ENCODE measurements at regions not wholly inside any gene's neighbourhood (a gene's known extent, or its start where the extent isn't known, plus 50 kb on each side); places are given as distances from the start of the nearest gene placed in this dataset.
A peak's percentile ranks its signal among the peaks of the same experiment; 100 is the strongest.
"Not testable (repeated sequence)": the region's sequence is repeated elsewhere in the genome, so short reads cannot be mapped to it uniquely, and the experiment has no call there.

DNA sequence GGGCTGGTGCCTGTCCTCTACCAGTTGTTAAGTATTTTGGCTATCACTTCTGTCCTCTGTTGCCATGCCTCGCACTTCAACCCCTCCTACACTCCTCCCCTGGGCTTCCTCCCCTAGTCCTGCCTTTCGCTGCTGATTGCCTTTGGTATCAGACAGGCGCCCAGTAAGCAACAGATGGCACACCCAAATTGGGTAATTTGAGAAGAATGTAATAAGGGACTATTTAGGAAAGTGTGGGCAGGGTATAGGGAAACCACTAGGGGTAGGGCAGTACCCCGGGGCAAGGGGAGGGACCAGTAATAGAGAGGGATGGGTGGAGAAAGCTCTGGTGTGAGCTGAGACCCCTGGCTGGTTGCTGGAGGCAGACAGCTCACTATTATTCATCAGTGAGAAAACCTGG lies 172.7 kb upstream of the USP9X start:
- ATAC-seq (no peak), FAIRE-seq (no peak), DNase-seq (ENCODE audit: low read depth in 1 of 2, low spot score in 1 of 2) (no peak)
- no peak for TF ChIP-seq EHMT2 (IDR thresholded peaks at IDR 0.05; ENCODE audit: low read depth)
- H3K27ac ChIP-seq: no peak overlapping the region
- H3K4me2 ChIP-seq: no peak overlapping the region
- ChIA-PET POLR2A (no interaction called here), CTCF (interaction anchor here (1.2 kb wide), 1 partner anchor 119 kb away, joined by 3 read pairs; no protein-coding TSS in a partner anchor)
- WGBS (ENCODE audit: missing lambda C conversion rate): 81% methylated on average over 4 of the region's 4 CpGs
- H3K4me1 ChIP-seq: peaks cover 12% of the 10 kb centered on the region
- no peak overlapping the region for H3K4me3 ChIP-seq
- no peaks in the 10 kb centered on the region for H3K9me3 ChIP-seq

DNA sequence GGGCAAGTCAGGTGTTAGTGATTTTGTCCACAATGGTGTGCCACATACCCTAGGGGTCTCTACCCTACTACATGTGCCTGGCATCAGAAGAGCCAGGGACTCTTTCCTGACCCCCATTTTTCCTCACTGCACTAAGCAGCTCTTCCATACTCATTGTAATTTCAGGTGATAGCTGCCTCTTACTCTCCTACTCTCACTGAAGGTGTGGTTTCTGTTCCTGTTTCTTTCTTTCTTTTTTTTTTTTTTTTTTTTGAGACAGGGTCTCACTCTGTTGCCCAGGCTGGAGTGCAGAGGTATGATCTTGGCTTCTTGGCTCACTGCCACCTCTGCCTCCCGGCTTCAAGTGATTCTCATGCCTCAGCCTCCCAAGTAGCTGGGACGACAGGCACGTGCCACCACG lies 164.9 kb upstream of the USP9X start:
- CTCF ChIA-PET: interaction anchor here (1.0 to 1.5 kb wide), 3 partner anchors 11 to 194 kb away, joined by 4 to 5 read pairs (median 4); no protein-coding TSS in a partner anchor

DNA sequence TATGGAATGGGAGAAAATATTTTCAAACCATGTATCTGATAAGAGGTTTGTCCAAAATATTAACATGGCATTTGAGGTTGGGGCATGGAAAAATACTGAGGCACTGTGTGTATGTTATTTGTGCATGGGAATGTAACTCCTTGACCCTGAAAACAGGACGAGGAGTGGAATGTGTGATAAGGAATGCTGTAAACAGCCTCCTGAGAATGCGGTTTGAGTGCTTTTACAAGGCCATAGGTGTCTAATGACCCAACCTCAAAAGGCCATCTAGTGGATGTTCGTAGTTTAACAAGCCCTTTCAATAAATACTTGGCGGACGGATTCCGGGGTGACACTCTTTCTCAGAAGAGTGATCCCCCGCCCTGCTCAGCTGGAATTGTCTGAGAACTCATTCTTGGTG lies 162.9 kb upstream of the USP9X start:
- POLR2A ChIA-PET: no interaction called here
- no peak for TF ChIP-seq ZNF302 (CRISPR knock-in tag; IDR thresholded peaks at IDR 0.05)
- TF ChIP-seq RAD21 (conservative IDR thresholded peaks at IDR 0.05 in 1 of 2, IDR thresholded peaks at IDR 0.05 in 1 of 2): peak; percentile 19 to 50; a peak in 2 of 5 replicates
- peaks cover 6% of the 10 kb centered on the region; the same call in 2 of the 3 replicates for H3K4me1 ChIP-seq
- DNase-seq (ENCODE audit: low read depth in 1 of 2, low spot score in 1 of 2): peak in 1 of 2 experiments; percentile 63
- FAIRE-seq: peak; percentile 59
- CTCF ChIA-PET: no interaction called here
- H3K9me3 ChIP-seq: peaks cover 8% of the 10 kb centered on the region; the same call in 2 of the 3 replicates
- H3K4me3 ChIP-seq: no peak overlapping the region
- no peak overlapping the region for H3K4me2 ChIP-seq
- ATAC-seq: peak in 1 of 2 experiments; percentile 25; a peak in 1 of 6 replicates
- no peak overlapping the region for H3K27ac ChIP-seq
- 52% methylated on average over 7 of the region's 7 CpGs for WGBS (ENCODE audit: missing lambda C conversion rate)

More for the DNA sequence above, 164.9 kb upstream of the USP9X start:
- FAIRE-seq: no peak
- Histone ChIP-seq H3K4me1 (no peaks in the 10 kb centered on the region), H3K9me3 (peaks cover 8% of the 10 kb centered on the region; the same call in 2 of the 3 replicates), H3K4me2 (no peak overlapping the region), H3K4me3 (no peak overlapping the region), H3K27ac (no peak overlapping the region)
- no peak for DNase-seq (ENCODE audit: low read depth in 1 of 2, low spot score in 1 of 2)
- POLR2A ChIA-PET: no interaction called here
- ATAC-seq: no peak
- 80% methylated on average over 4 of the region's 4 CpGs for WGBS (ENCODE audit: missing lambda C conversion rate)
- TF ChIP-seq, protein P1, sequence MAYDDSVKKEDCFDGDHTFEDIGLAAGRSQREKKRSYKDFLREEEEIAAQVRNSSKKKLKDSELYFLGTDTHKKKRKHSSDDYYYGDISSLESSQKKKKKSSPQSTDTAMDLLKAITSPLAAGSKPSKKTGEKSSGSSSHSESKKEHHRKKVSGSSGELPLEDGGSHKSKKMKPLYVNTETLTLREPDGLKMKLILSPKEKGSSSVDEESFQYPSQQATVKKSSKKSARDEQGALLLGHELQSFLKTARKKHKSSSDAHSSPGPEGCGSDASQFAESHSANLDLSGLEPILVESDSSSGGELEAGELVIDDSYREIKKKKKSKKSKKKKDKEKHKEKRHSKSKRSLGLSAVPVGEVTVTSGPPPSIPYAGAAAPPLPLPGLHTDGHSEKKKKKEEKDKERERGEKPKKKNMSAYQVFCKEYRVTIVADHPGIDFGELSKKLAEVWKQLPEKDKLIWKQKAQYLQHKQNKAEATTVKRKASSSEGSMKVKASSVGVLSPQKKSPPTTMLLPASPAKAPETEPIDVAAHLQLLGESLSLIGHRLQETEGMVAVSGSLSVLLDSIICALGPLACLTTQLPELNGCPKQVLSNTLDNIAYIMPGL (CRISPR knock-in tag; IDR thresholded peaks at IDR 0.05; ENCODE audit: borderline replicate concordance): no peak
- no peak for TF ChIP-seq FOXS1 (CRISPR knock-in tag; IDR thresholded peaks at IDR 0.05)
- TF ChIP-seq RCOR1 (IDR thresholded peaks at IDR 0.05; ENCODE audit: low read depth, low read length): no peak

DNA sequence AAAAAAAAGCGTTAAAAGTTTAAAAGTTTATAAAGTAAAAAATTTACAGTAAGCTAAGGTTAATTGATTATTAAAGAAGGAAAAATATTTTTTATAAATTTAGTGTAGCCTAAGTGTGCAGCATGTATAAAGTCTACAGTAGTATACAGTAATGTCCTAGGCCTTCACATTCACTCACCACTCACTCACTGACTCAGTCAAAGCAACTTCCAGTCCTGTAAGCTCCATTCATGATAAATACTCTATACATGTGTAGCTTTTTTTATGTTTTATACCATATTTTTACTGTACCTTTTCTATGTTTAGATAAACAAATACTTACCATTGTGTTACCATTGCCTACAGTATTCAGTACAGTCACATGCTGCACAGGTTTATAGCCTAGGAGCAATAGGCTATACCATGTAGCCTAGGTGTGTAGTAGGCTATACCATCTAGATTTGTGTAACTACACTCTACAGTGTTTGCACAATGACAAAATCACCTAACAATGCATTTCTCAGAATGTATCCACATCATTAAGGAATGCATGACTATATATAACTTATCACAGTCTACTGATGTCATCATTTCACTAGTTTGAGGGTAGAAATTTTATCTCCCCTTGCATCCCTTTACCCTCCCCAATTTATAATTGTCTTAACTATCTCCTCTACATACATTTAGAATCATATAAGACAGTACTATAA lies 158.4 kb upstream of the USP9X start:
- H3K9me3 ChIP-seq: peaks cover 11% of the 10 kb centered on the region; the same call in 2 of the 3 replicates
- H3K27ac ChIP-seq; POLR2A ChIA-PET; H3K4me1 ChIP-seq; H3K4me3 ChIP-seq; CTCF ChIA-PET; H3K4me2 ChIP-seq; TF ChIP-seq FOSL2 (IDR thresholded peaks at IDR 0.05): not testable (repeated sequence)
- FAIRE-seq: peak; percentile 63
- 95% methylated on average over 1 of the region's 1 CpG for WGBS (ENCODE audit: missing lambda C conversion rate)
- peak; percentile 60 for TF ChIP-seq FOSL2 (CRISPR knock-in tag; IDR thresholded peaks at IDR 0.05)
- ATAC-seq: peak in 1 of 2 experiments; percentile 77; a peak in 3 of 6 replicates
- DNase-seq (ENCODE audit: low read depth in 1 of 2, low spot score in 1 of 2): peak in 1 of 2 experiments; percentile 42

DNA sequence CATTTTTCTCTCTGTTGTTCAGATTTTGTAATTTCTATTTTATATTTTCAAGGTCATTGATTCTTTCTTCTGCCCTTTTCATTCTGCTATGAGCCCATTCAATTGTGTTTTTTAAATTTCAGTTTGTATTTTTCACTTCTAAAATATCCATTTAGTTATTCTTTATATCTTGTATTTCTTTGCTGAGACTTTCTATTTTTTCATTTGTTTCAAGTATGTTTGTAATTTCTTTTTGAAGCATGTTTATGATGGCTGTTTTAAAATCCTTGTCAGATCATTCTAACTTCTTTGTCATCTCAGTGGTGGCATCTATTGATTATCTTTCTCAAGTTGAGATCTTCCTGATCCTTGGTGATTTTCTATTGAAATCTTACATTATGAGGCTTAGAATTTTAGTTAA lies 157.2 kb upstream of the USP9X start:
- no peak overlapping the region for H3K27ac ChIP-seq

More for the DNA sequence above, 157.2 kb upstream of the USP9X start:
- ATAC-seq (no peak), DNase-seq (ENCODE audit: low read depth in 1 of 2, low spot score in 1 of 2) (no peak), FAIRE-seq (no peak)
- Histone ChIP-seq H3K9me3 (0 out of 3 replicates have a peak, but pooled peaks cover 6% of the 10 kb centered on the region), H3K4me1 (peaks cover 12% of the 10 kb centered on the region), H3K4me3 (no peak overlapping the region), H3K4me2 (no peak overlapping the region)
- CTCF ChIA-PET: no interaction called here
- TF ChIP-seq GATA3 (IDR thresholded peaks at IDR 0.05; ENCODE audit: borderline replicate concordance) (no peak), RCOR1 (IDR thresholded peaks at IDR 0.05; ENCODE audit: low read depth, low read length) (no peak), RAD21 (conservative IDR thresholded peaks at IDR 0.05 in 1 of 2, IDR thresholded peaks at IDR 0.05 in 1 of 2) (no peak), NPAS2 (CRISPR knock-in tag; IDR thresholded peaks at IDR 0.05; ENCODE audit: borderline replicate concordance) (no peak), NR3C1 (IDR thresholded peaks at IDR 0.05) (no peak), RFX5 (IDR thresholded peaks at IDR 0.05) (no peak), SMC3 (IDR thresholded peaks at IDR 0.05) (no peak), FOSL2 (IDR thresholded peaks at IDR 0.05) (no peak), FOSL2 (CRISPR knock-in tag; IDR thresholded peaks at IDR 0.05) (no peak), NFE2L2 (conservative IDR thresholded peaks at IDR 0.05; ENCODE audit: low read length) (no peak), MAFK (IDR thresholded peaks at IDR 0.05; ENCODE audit: partially characterized antibody) (no peak)
- TF ChIP-seq, protein P2, sequence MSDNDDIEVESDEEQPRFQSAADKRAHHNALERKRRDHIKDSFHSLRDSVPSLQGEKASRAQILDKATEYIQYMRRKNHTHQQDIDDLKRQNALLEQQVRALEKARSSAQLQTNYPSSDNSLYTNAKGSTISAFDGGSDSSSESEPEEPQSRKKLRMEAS (IDR thresholded peaks at IDR 0.05): no peak
- POLR2A ChIA-PET: no interaction called here

Measured in A549 (cell line).